ENCODE measurements at regions not wholly inside any gene's neighbourhood (a gene's known extent, or its start where the extent isn't known, plus 50 kb on each side); places are given as distances from the start of the nearest gene placed in this dataset.
"Not testable (repeated sequence)": the region's sequence is repeated elsewhere in the genome, so short reads cannot be mapped to it uniquely, and the experiment has no call there.

DNA sequence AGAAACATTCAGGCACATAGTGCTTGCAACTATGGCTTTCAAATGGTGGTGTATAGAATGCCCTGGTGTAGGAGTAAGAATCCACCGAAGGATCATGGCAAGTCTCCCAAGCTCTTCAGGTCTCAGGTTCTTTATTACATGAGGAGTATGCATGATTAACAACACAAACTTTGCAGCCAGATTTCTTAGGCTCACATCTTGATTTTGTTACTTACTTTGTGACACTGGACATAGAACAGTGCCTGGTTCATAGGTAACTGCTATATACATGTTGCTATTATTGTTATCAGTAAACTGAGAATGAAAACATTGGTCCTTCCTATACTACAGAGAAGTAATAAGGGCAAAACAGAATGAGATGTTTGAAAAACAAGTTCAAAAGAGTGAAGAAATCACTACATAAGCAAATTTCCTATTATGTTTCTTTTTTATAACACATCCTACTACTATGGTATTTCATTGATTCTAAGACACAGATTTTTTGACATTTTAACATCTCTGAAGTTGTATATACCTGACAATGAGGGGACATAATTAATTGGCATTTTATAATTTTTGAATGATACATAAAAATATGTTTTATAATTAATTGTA is 284.9 kb downstream of the C1D start:
- DNase-seq (ENCODE audit: low spot score) = no peak

- DNase-seq (ENCODE audit: low spot score) = not testable (repeated sequence)
These were observed 282.0 kb downstream of the C1D start for GRCh38 chr2:67780841-67781240.

DNA sequence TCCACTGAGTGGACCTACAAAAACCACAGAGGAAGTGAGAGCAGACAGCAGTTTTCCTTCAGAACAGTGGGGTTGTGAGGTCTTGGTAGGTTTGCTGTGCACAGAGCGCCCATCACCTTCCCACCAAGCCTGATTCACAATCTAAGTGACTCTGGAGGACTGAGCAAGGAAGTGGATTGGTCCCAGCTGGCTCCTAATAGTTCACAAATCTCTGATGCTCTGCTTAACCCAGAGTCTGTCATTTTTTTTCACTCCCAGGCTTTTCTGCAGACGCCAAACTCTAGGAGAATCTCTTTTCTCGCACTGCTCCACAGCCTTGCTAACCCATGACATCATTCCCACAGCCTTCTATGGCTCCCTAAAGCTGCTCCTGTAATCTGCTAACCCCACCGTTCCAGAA is 280.4 kb downstream of the C1D start:
- DNase-seq (ENCODE audit: low spot score) = no peak

- DNase-seq (ENCODE audit: low spot score) = no peak
These were observed 279.8 kb downstream of the C1D start for GRCh38 chr2:67783026-67783425.

DNA sequence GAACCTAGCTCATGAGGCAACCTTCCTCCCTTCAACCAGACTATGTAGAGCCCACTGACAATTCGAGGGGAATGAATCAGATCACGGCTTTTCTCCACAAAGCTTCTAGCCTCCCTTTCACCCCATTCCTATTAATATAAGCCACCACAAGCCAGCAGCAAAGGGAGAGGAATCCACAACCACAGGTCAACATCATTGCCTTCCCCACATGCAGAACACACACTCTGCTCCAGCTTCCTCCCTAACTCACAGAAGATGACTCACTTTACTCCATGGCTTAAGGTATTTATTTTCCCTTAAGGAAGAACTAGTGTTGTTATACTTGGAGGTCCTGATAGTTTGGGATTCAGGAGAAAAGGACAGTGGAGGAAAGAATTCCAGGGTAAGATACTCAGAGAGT is 272.2 kb downstream of the C1D start:
- DNase-seq (ENCODE audit: low spot score) = no peak

GRCh38 chr2:67792191-67792590 is 270.6 kb downstream of the C1D start:
- no peak for DNase-seq (ENCODE audit: low spot score)

- no peak for DNase-seq (ENCODE audit: low spot score)
These were observed 270.1 kb downstream of the C1D start for GRCh38 chr2:67792681-67793091.

DNA sequence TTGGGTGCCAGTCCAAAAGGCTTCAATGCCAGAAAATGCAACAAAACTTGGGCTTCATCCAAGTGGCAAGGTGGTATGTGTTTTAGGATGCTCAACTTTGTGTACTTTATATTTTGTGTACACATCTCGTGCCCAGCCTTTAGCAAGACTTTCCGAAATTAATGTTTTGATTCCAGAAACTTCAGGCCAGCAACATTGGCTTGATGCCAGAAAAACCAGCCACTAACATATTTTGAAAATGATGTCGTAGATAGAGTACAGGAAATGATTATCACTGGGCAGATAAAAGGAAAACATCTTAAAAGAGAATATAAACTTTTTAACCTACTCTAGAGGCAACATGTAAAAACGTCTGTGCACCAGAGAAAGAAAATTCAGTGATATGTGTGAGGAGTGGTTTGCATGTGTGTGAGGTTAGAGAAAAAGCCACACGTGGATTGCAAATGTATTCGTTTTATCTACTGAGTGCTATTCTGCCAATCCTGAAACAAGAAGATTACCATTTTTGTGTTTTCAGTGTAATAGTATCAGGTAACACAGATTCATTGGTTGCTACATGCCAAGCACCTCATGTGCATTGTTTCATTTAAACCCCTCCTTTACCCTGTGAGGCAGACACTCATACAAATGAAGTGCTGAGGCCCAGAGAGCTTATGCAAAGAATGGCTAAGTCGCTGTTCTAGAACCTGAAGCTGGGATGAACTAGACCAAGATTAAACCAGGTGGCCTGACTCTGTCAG is 264.8 kb downstream of the C1D start:
- DNase-seq (ENCODE audit: low spot score) = no peak

DNA sequence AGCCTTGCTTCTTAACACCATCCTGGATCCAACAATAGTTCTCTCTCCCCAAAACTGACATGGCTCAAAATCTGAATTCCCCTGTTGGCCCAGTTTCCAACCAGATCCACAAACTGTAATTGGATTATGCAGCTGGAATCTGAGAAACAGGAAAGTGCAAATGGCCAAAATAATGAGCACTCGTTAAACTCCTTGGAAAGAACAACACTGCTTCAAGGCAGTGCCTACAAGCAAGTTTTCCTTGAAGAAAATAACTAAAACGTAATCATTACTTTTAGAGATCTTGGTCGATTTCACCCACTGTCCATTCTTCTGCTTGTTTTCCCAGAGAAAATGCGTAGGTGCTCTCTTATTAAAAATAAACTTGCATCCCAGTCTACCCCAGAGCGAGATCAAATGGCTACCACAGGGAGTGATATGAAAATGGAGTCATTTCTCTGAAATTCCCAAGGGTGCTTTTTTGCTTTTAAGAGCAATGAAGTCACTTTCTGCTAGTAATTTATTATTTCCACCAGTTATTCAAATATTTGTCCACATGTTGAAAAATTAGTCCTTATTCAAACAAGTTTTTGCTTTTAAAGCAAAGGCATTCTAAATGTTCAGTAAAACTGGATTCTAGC is 264.2 kb downstream of the C1D start:
- no peak for DNase-seq (ENCODE audit: low spot score)

- DNase-seq (ENCODE audit: low spot score) = no peak
These were observed 262.9 kb downstream of the C1D start for GRCh38 chr2:67799886-67800285.

- no peak for DNase-seq (ENCODE audit: low spot score)
These were observed 260.5 kb downstream of the C1D start for GRCh38 chr2:67802291-67802690.

- DNase-seq (ENCODE audit: low spot score) = no peak
These were observed 260.0 kb downstream of the C1D start for GRCh38 chr2:67802824-67803223.

DNA sequence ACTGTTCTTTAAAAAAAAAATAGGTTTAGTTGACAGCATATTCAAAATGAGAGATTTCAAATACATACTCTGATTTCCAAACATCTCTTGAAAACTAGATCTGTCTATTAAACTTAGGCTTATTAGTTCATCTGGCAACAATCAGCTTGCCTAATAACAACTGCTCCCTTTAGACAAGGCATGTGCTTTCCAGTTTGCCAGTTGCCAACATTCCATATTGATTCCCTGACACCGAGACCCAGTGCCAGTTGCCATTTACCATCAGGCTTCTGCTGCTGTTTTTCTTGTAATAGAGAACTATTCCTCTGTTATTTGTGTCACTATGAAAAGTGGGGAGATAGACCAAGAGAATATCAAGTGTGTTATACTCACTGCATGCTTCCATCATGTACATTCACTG is 256.0 kb downstream of the C1D start:
- no peak for DNase-seq (ENCODE audit: low spot score)

DNA sequence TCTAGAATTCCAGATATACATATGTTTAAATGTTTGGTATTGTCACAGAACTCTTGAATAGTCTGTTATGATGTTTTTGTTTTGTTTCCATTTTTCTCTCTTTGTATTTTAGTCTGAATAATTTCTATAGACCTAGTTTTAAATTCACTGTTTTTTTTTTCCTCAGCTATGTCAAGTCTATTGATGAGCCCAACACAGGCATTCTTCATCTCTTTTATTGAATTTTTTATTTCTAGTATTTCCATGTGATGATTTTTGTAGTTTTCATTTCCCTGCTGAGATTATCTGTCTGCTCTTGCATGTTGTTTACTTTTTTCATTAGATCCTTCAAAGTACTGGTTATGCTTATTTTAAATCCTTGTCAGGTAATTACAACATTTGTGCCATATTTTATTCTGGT is 254.7 kb downstream of the C1D start:
- no peak for DNase-seq (ENCODE audit: low spot score)

DNA sequence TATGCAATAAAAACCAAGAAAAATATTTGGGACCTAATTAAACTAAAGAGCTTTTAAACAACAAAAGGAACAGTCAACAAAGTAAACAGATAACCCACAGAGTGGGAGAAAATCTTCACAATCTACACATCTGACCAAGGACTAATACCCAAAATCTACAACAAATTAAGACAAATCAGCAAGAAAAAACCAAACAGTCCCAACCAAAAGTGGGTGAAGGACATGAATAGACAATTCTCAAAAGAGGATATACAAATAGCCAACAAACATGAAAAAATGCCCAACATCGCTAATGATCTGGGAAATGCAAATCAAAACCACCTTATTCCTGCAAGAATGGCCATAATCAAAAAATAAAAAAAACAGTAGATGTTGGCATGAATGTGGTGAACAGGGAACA is 250.1 kb downstream of the C1D start:
- no peak for DNase-seq (ENCODE audit: low spot score)

- no peak for DNase-seq (ENCODE audit: low spot score)
These were observed 239.1 kb downstream of the C1D start for GRCh38 chr2:67823726-67824125.

- DNase-seq (ENCODE audit: low spot score) = no peak
These were observed 238.6 kb downstream of the C1D start for GRCh38 chr2:67824186-67824585.

GRCh38 chr2:67825476-67825875 is 237.3 kb downstream of the C1D start:
- no peak for DNase-seq (ENCODE audit: low spot score)

DNA sequence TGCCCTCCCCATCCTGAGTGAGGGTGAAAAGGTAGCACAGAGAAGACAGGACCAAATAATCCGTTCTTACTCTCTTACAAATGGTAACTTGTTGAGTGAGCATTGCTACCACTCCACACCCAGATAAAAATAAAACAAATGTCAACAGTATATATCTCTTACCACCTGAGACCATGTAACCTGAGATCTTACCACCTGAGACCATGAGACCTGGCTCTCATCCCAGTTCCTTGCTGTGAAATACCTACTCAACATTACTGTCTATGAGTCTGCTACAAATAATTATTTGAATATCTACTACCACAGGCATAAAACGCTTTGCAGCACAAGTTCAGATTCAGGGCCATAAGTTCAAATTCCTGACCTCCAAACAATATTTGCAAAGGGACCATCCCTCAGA is 234.7 kb downstream of the C1D start:
- DNase-seq (ENCODE audit: low spot score) = no peak

- DNase-seq (ENCODE audit: low spot score) = no peak
These were observed 233.3 kb downstream of the C1D start for GRCh38 chr2:67829470-67829869.

DNA sequence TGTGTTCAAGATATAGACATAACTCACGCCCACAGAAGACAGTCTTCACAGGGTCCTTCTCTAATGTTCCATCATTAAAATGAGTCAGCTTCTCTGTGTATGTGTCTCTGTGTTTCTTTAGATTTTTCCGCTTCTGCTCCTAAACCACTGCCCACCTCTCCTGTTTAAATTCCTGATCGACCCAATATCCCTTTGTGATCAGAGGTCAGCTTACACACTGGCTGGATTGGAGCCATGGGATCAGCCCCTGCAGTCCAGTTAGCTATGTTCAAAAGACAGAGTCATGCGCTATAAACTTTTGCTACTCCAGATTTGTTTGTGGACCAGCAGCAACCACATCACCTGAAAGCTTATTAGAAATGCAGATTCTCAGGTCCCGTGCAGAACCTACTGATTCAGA is 229.2 kb downstream of the C1D start:
- no peak for DNase-seq (ENCODE audit: low spot score)

- DNase-seq (ENCODE audit: low spot score) = no peak
These were observed 228.3 kb downstream of the C1D start for GRCh38 chr2:67834482-67834881.

- no peak for DNase-seq (ENCODE audit: low spot score)
These were observed 227.5 kb downstream of the C1D start for GRCh38 chr2:67835266-67835665.

GRCh38 chr2:67836866-67837265 is 225.9 kb downstream of the C1D start:
- DNase-seq (ENCODE audit: low spot score) = no peak

Data from CD4-positive, alpha-beta T cell treated with Interleukin-2 at 100 ng/mL for 4 hours (primary cell).